H9 (cell line): ENCODE measurements at regions not wholly inside any gene's neighbourhood (a gene's known extent, or its start where the extent isn't known, plus 50 kb on each side); places are given as distances from the start of the nearest gene placed in this dataset.

Experiments used
- DNase-seq: peaks from one replicate; pipeline ENCODE4 v3.0.0-alpha.2; 2017
- H2AFZ ChIP-seq: one replicate; pipeline ENCODE4 v1.6.1; 2013; ENCODE audit warnings: mild to moderate bottlenecking, low read length, control low read depth, moderate library complexity
- H2AK5ac ChIP-seq: 2 replicates; pipeline ENCODE4 v1.6.1; 2013; ENCODE audit warnings: low read length, control low read depth, mixed read lengths; ENCODE audit not compliant: insufficient read length
- H2BK120ac ChIP-seq: one replicate; pipeline ENCODE4 v1.6.1; 2013; ENCODE audit warnings: low read depth, mild to moderate bottlenecking, low read length, control low read depth, inconsistent platforms; ENCODE audit not compliant: poor library complexity, severe bottlenecking
- H2BK12ac ChIP-seq: 2 replicates; pipeline ENCODE4 v1.6.1; 2013; ENCODE audit warnings: low read length, control low read depth, mixed read lengths, low read depth; ENCODE audit not compliant: insufficient read length
- H2BK15ac ChIP-seq: 2 replicates; pipeline ENCODE4 v1.6.1; 2013; ENCODE audit warnings: low read depth, low read length, control low read depth
- H2BK20ac ChIP-seq: one replicate; pipeline ENCODE4 v1.6.1; 2013; ENCODE audit warnings: low read depth, mild to moderate bottlenecking, low read length, control low read depth, inconsistent platforms; ENCODE audit not compliant: poor library complexity, severe bottlenecking
- H2BK5ac ChIP-seq: 2 replicates; pipeline ENCODE4 v1.6.1; 2013; ENCODE audit warnings: low read length, control low read depth, mixed read lengths; ENCODE audit not compliant: insufficient read length
- H3K14ac ChIP-seq: 2 replicates; pipeline ENCODE4 v1.6.1; 2013; ENCODE audit warnings: low read length, control low read depth; ENCODE audit not compliant: insufficient read depth
- H3K18ac ChIP-seq: 2 replicates; pipeline ENCODE4 v1.6.1; 2013; ENCODE audit warnings: low read depth, mild to moderate bottlenecking, mixed read lengths, low read length, control low read depth; ENCODE audit not compliant: insufficient read length
- H3K23ac ChIP-seq: 2 replicates; pipeline ENCODE4 v1.6.1; 2013; ENCODE audit warnings: low read length, control low read depth, mixed read lengths, low read depth; ENCODE audit not compliant: insufficient read length
- H3K23me2 ChIP-seq: 2 replicates; pipeline ENCODE4 v1.6.1; 2013; ENCODE audit warnings: low read depth, mild to moderate bottlenecking, mixed read lengths, low read length, control low read depth; ENCODE audit not compliant: insufficient read length, poor library complexity, severe bottlenecking
- H3K27ac ChIP-seq: 2 replicates; pipeline ENCODE4 v1.5.1; 2013; ENCODE audit warnings: low read length, control low read depth, mixed read lengths, low read depth; ENCODE audit not compliant: insufficient read length
- H3K27me3 ChIP-seq: 2 replicates; pipeline ENCODE4 v1.6.1; 2013; ENCODE audit warnings: low read length, control low read depth, inconsistent platforms; ENCODE audit not compliant: insufficient read depth
- H3K4ac ChIP-seq: 2 replicates; pipeline ENCODE4 v1.6.1; 2013; ENCODE audit warnings: low read depth, mild to moderate bottlenecking, control low read depth, inconsistent platforms, low read length, moderate library complexity
- H3K4me1 ChIP-seq: 2 replicates; pipeline ENCODE4 v1.6.1; 2013; ENCODE audit warnings: low read length, control low read depth, inconsistent platforms; ENCODE audit not compliant: insufficient read depth
- H3K4me2 ChIP-seq: 2 replicates; pipeline ENCODE4 v1.6.1; 2013; ENCODE audit warnings: low read length, control low read depth, mixed read lengths; ENCODE audit not compliant: insufficient read length, insufficient read depth
- H3K56ac ChIP-seq: 2 replicates; pipeline ENCODE4 v1.6.1; 2013; ENCODE audit warnings: low read depth, mild to moderate bottlenecking, mixed read lengths, low read length, control low read depth; ENCODE audit not compliant: insufficient read length
- H3K79me1 ChIP-seq: 2 replicates; pipeline ENCODE4 v1.6.1; 2013; ENCODE audit warnings: low read depth, mild to moderate bottlenecking, moderate library complexity, low read length, control low read depth, inconsistent platforms; ENCODE audit not compliant: insufficient read depth, poor library complexity, severe bottlenecking
- H3K79me2 ChIP-seq: 2 replicates; pipeline ENCODE4 v1.6.1; 2013; ENCODE audit warnings: low read length, control low read depth, inconsistent platforms; ENCODE audit not compliant: insufficient read depth
- H3K9ac ChIP-seq: 2 replicates; pipeline ENCODE4 v1.6.1; 2013; ENCODE audit warnings: low read length, control low read depth, mixed read lengths; ENCODE audit not compliant: insufficient read length; ENCODE audit errors: extremely low read depth
- H3K9me3 ChIP-seq: one replicate; pipeline ENCODE4 v1.6.1; 2013; ENCODE audit warnings: low read depth, low read length, inconsistent platforms; ENCODE audit not compliant: control insufficient read depth
- H3T11ph ChIP-seq: one replicate; pipeline ENCODE4 v1.6.1; 2013; ENCODE audit warnings: mild to moderate bottlenecking, low read length, control low read depth, inconsistent platforms
- H4K20me1 ChIP-seq: one replicate; pipeline ENCODE4 v1.6.1; 2013; ENCODE audit not compliant: control insufficient read depth, insufficient read length, insufficient read depth
- H4K5ac ChIP-seq: 2 replicates; pipeline ENCODE4 v1.6.1; 2013; ENCODE audit warnings: low read depth, mild to moderate bottlenecking, mixed read lengths, low read length, control low read depth; ENCODE audit not compliant: insufficient read length
- H4K8ac ChIP-seq: replicated peaks from 2 replicates; pipeline ENCODE4 v1.6.1; 2013; ENCODE audit warnings: low read length, control low read depth, mixed read lengths, low read depth; ENCODE audit not compliant: insufficient read length
- H4K91ac ChIP-seq: 2 replicates; pipeline ENCODE4 v1.6.1; 2013; ENCODE audit warnings: low read depth, mild to moderate bottlenecking, moderate library complexity, mixed read lengths, low read length, control low read depth; ENCODE audit not compliant: insufficient read length
- H3K27ac Mint-ChIP-seq, 3 experiments: 2 replicates in 2 of 3; 3 replicates in 1 of 3; pipeline ENCODE4 v1.8.0; 2020 to 2021; ENCODE audit warnings: mixed read lengths in 3 of 3, mild to moderate bottlenecking in 1 of 3, moderate library complexity in 1 of 3
- H3K27me3 Mint-ChIP-seq: 2 replicates; pipeline ENCODE4 v1.8.0; 2021; ENCODE audit warnings: low read depth, mild to moderate bottlenecking, moderate library complexity, mixed read lengths
- H3K36me3 Mint-ChIP-seq, 3 experiments: 2 replicates in 2 of 3; 3 replicates in 1 of 3; pipeline ENCODE4 v1.8.0; 2020 to 2021; ENCODE audit warnings: low read depth in 3 of 3, mixed read lengths in 3 of 3; ENCODE audit not compliant: insufficient read depth in 1 of 3
- H3K4me1 Mint-ChIP-seq, 2 experiments: 2 replicates each; pipeline ENCODE4 v1.8.0; 2020; ENCODE audit warnings: mixed read lengths in 2 of 2
- H3K4me3 Mint-ChIP-seq, 2 experiments: 2 replicates in 1 of 2; 3 replicates in 1 of 2; pipeline ENCODE4 v1.8.0; 2020 to 2021; ENCODE audit warnings: mild to moderate bottlenecking in 2 of 2, mixed read lengths in 2 of 2, moderate library complexity in 1 of 2
- H3K9me3 Mint-ChIP-seq, 2 experiments: 2 replicates in 1 of 2; 3 replicates in 1 of 2; pipeline ENCODE4 v1.8.0; 2020; ENCODE audit warnings: mild to moderate bottlenecking in 2 of 2, mixed read lengths in 2 of 2, moderate library complexity in 1 of 2
- CTCF ChIP-seq: fragments of 200-600 bp; sonication (generic); conservative IDR thresholded peaks from 3 replicates; pipeline ENCODE4 v1.8.0; 2021; ENCODE audit warnings: antibody characterized with exemption, mild to moderate bottlenecking
- WGBS: extraction: QIAGEN DNeasy Blood & Tissue Kit; methylation state at CpG from one replicate; pipeline ENCODE4 v1.1.7; 2013; ENCODE audit warnings: missing lambda C conversion rate, low lambda C conversion rate, mixed read lengths; ENCODE audit not compliant: insufficient read length; ENCODE audit errors: extremely low coverage; 5-methylcytosine and 5-hydroxymethylcytosine counted together

GRCh38 chr6:1227935-1228753 lies 83.8 kb upstream of the FOXQ1 start:
- Mint-ChIP-seq H3K4me3 (no peak overlapping the region), H3K9me3 (no peaks in the 10 kb centered on the region), H3K27ac (no peak overlapping the region), H3K4me1 (peaks cover 0 to 9% of the 10 kb centered on the region in 2 experiments; a peak in 2 of 4 replicates), H3K36me3 (no peaks in the 10 kb centered on the region), H3K27me3 (peaks cover 23% of the 10 kb centered on the region)
- H3K79me2 ChIP-seq: no peaks in the 10 kb centered on the region
- no peak overlapping the region for H3K14ac ChIP-seq
- no peak overlapping the region for H4K5ac ChIP-seq
- H2AFZ ChIP-seq: no peak overlapping the region
- no peak overlapping the region for H2AK5ac ChIP-seq
- no peaks in the 10 kb centered on the region for H3K27me3 ChIP-seq
- H4K91ac ChIP-seq: no peak overlapping the region
- no peaks in the 10 kb centered on the region for H3K9me3 ChIP-seq
- no peak overlapping the region for H3K9ac ChIP-seq
- H2BK15ac ChIP-seq: no peak overlapping the region
- no peak overlapping the region for H3T11ph ChIP-seq
- no peaks in the 10 kb centered on the region for H3K23me2 ChIP-seq
- H3K56ac ChIP-seq: no peak overlapping the region
- no peak overlapping the region for H3K23ac ChIP-seq
- no peak overlapping the region for H2BK12ac ChIP-seq
- H2BK5ac ChIP-seq: no peak overlapping the region
- no peaks in the 10 kb centered on the region for H3K79me1 ChIP-seq
- WGBS: no CpG with 5 or more reads among the region's 16 CpGs
- no peak overlapping the region for H2BK120ac ChIP-seq
- H3K18ac ChIP-seq: no peak overlapping the region
- no peak overlapping the region for H3K4me2 ChIP-seq
- TF ChIP-seq CTCF: no peak
- H4K8ac ChIP-seq: no peak overlapping the region
- no peak overlapping the region for H2BK20ac ChIP-seq
- H3K4ac ChIP-seq: no peak overlapping the region
- H3K4me1 ChIP-seq: no peaks in the 10 kb centered on the region
- DNase-seq: no peak
- H4K20me1 ChIP-seq: no peaks in the 10 kb centered on the region
- no peak overlapping the region for H3K27ac ChIP-seq
